ENCODE measurements at regions not wholly inside any gene's neighbourhood (a gene's known extent, or its start where the extent isn't known, plus 50 kb on each side); places are given as distances from the start of the nearest gene placed in this dataset.

DNA sequence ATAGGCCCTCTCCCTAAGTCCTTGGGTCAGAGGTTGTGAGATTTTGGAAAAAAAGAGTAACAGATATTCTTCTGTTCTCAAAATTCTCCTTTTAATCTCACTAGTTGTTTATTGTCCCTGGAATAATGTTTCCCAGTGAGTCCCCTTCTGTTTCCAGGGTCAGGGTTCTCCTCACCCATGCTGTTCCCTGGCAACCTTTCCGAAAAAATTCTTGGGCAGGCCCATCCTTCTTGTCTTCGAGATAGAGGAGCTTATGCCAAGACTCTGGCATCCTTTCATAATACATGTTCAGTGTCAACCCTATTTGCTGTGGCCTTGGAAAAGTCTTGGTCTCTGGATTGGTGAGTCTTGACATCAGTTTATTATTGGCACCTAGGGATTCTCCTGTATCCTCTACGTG, 212.4 kb upstream of the FAR2 start:
- intact Hi-C loops (cut with DNase I), result no loop called here
- 31 to 41% methylated on average over 2 to 3 of the region's 3 CpGs for WGBS, 2 donors
- H3K9me3 ChIP-seq, result no peaks in the 10 kb centered on the region
- H3K4me3 ChIP-seq, result no peak overlapping the region
- ATAC-seq (no peak), DNase-seq (no peak)
- no peak for TF ChIP-seq POLR2A (IDR thresholded peaks at IDR 0.05)
- TF ChIP-seq, protein P1, sequence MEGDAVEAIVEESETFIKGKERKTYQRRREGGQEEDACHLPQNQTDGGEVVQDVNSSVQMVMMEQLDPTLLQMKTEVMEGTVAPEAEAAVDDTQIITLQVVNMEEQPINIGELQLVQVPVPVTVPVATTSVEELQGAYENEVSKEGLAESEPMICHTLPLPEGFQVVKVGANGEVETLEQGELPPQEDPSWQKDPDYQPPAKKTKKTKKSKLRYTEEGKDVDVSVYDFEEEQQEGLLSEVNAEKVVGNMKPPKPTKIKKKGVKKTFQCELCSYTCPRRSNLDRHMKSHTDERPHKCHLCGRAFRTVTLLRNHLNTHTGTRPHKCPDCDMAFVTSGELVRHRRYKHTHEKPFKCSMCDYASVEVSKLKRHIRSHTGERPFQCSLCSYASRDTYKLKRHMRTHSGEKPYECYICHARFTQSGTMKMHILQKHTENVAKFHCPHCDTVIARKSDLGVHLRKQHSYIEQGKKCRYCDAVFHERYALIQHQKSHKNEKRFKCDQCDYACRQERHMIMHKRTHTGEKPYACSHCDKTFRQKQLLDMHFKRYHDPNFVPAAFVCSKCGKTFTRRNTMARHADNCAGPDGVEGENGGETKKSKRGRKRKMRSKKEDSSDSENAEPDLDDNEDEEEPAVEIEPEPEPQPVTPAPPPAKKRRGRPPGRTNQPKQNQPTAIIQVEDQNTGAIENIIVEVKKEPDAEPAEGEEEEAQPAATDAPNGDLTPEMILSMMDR (IDR thresholded peaks at IDR 0.05), result no peak
- no peaks in the 10 kb centered on the region for H3K36me3 ChIP-seq (replicated peaks in 1 of 2; ENCODE audit: insufficient read depth in 1 of 2, low read depth in 2 of 2)
- no peaks in the 10 kb centered on the region for H3K4me1 ChIP-seq
- H3K27ac ChIP-seq, result no peak overlapping the region
- H3K27me3 ChIP-seq, result no peaks in the 10 kb centered on the region

DNA sequence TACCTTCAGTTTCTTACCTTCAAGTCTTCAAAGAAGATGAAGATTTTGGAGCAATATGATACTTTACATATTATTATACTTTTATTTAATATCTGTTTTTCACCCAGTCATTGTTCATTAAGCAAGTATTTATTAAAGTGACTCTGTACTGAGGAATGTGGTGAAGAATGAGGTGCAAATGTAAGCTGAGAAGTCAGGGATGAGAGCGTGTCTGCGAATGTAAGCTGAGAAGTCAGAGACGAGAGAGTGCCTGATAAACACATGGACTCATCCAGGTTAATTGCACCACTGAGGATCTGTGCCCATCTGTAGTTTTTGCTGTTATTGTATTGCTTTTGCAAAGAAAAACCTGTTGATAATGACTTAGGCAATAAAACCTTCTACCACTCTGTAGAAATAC, 211.9 kb upstream of the FAR2 start:
- Histone ChIP-seq H3K27ac (no peak overlapping the region), H3K9me3 (no peaks in the 10 kb centered on the region), H3K27me3 (no peaks in the 10 kb centered on the region), H3K36me3 (replicated peaks in 1 of 2; ENCODE audit: insufficient read depth in 1 of 2, low read depth in 2 of 2) (no peaks in the 10 kb centered on the region), H3K4me1 (no peaks in the 10 kb centered on the region), H3K4me3 (no peak overlapping the region)
- intact Hi-C loops (cut with DNase I), result no loop called here
- WGBS, 2 donors, result 31 to 36% methylated on average over 3 of the region's 3 CpGs
- DNase-seq (no peak), ATAC-seq (no peak)
- TF ChIP-seq, protein P1 (IDR thresholded peaks at IDR 0.05), result no peak
- no peak for TF ChIP-seq POLR2A (IDR thresholded peaks at IDR 0.05)

DNA sequence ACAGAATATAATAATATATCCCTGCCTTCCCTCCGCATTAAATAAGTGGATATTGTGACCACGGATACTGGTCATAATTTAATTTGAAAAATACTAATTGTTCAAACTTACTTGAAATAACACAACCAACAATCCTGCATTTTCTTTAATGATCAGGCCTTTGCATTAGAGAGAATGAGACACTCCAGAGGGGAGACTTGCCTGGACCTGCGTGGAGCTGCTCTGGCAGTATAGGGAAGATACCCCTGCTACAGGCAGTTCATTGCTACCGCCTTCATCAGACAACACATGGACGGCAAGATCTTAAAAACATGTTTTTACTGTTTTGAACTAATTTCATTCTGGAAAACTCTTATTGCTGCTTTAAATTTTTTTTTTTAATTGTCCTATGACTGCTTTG, 211.0 kb upstream of the FAR2 start:
- Histone ChIP-seq H3K27ac (no peak overlapping the region), H3K4me1 (no peaks in the 10 kb centered on the region), H3K4me3 (no peak overlapping the region), H3K9me3 (no peaks in the 10 kb centered on the region), H3K36me3 (replicated peaks in 1 of 2; ENCODE audit: insufficient read depth in 1 of 2, low read depth in 2 of 2) (no peaks in the 10 kb centered on the region), H3K27me3 (no peaks in the 10 kb centered on the region)
- WGBS, 2 donors, result 81 to 82% methylated on average over 5 of the region's 5 CpGs
- DNase-seq, result no peak
- ATAC-seq, result no peak
- TF ChIP-seq POLR2A (IDR thresholded peaks at IDR 0.05), result no peak
- TF ChIP-seq, protein P1 (IDR thresholded peaks at IDR 0.05), result no peak
- intact Hi-C loops (cut with DNase I), result no loop called here

DNA sequence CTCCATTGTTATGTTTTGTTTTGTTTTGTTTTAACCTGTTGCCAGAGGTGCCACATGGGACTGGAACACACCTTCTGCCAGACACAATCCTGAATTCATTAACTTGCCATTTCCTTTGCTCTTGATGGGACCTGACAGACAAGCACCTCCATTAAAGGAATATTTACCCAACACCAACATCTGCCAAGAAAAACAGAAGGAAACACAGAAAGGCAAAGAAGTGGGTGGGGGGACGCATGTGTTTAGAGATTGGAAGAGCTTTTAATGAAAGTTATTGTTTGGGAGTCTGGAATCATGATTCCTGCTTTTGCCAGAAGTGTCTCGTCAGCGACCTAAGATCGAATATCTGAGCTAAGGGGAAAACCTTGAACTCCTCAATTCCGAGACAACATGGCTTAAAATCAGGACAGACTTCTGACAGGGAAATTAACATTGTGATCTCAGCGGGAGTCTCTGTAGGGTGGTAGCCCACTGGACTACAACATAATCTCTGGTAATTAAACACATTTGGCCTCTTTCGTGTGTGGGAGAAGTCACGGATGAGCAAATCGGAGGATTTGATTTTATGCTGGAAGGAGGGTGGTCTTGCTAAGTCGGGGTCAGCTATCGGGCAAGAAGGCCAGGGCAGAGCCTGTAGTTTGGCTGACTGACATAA, 210.4 kb upstream of the FAR2 start:
- H3K4me3 ChIP-seq, result no peak overlapping the region
- no peak overlapping the region for H3K27ac ChIP-seq
- H3K36me3 ChIP-seq (replicated peaks in 1 of 2; ENCODE audit: insufficient read depth in 1 of 2, low read depth in 2 of 2), result no peaks in the 10 kb centered on the region
- 62 to 69% methylated on average over 11 of the region's 11 CpGs for WGBS, 2 donors
- ATAC-seq, result no peak
- no peaks in the 10 kb centered on the region for H3K27me3 ChIP-seq
- H3K9me3 ChIP-seq, result no peaks in the 10 kb centered on the region
- intact Hi-C loops (cut with DNase I), result no loop called here
- DNase-seq, result no peak
- TF ChIP-seq, protein P1 (IDR thresholded peaks at IDR 0.05), result no peak
- TF ChIP-seq POLR2A (IDR thresholded peaks at IDR 0.05), result no peak
- H3K4me1 ChIP-seq, result no peaks in the 10 kb centered on the region

DNA sequence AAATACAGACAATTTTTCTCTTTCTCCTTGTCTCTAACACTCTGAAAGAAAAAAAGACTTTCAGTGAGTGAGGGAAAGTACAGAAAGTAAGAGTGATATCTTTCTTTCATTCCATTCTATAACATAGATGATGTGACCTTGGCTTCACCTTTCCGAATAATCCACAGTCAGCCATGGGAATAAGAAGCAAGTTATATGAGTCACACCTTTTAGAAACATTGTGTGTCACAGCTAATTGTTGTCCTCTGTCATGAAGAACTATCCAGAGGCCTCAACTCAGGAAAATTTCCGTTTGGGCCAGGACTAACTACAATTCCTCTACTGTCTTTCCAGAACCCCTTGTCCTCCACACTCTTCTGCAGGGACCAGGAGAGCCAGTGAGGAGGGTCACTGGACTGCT, 209.7 kb upstream of the FAR2 start:
- intact Hi-C loops (cut with DNase I), result no loop called here
- Histone ChIP-seq H3K9me3 (no peaks in the 10 kb centered on the region), H3K36me3 (replicated peaks in 1 of 2; ENCODE audit: insufficient read depth in 1 of 2, low read depth in 2 of 2) (no peaks in the 10 kb centered on the region), H3K4me3 (no peak overlapping the region), H3K27ac (no peak overlapping the region), H3K27me3 (no peaks in the 10 kb centered on the region), H3K4me1 (no peaks in the 10 kb centered on the region)
- ATAC-seq, result no peak
- WGBS, 2 donors, result 58 to 72% methylated on average over 2 of the region's 2 CpGs
- no peak for TF ChIP-seq POLR2A (IDR thresholded peaks at IDR 0.05)
- TF ChIP-seq, protein P1 (IDR thresholded peaks at IDR 0.05), result no peak
- no peak for DNase-seq
